ENCODE measurements at regions not wholly inside any gene's neighbourhood (a gene's known extent, or its start where the extent isn't known, plus 50 kb on each side); places are given as distances from the start of the nearest gene placed in this dataset.
"Not testable (repeated sequence)": the region's sequence is repeated elsewhere in the genome, so short reads cannot be mapped to it uniquely, and the experiment has no call there.

- H3K27me3 ChIP-seq (ENCODE audit: control insufficient read depth, insufficient read depth, low read length); BruUV-seq (replicated peaks); H3K4me1 ChIP-seq (ENCODE audit: control insufficient read depth, insufficient read depth, low read length); in situ Hi-C loops (cut with HindIII; ENCODE audit: low pct_unique_long_range_greater_than_20kb, low sequenced_read_pairs); H3K4me3 ChIP-seq (ENCODE audit: low read depth in 2 of 2, low read length in 2 of 2); DNase-seq (ENCODE audit: low read depth, low spot score); H3K36me3 ChIP-seq (ENCODE audit: control insufficient read depth, insufficient read depth, low read length); H3K9me3 ChIP-seq (ENCODE audit: control insufficient read depth, insufficient read depth, low read depth, low read length); H3K27ac ChIP-seq (ENCODE audit: low read length); ATAC-seq; POLR2A ChIA-PET; CTCF ChIA-PET; intact Hi-C loops (cut with micrococcal nuclease; ENCODE audit: unreplicated experiment): not testable (repeated sequence)
Observed at GRCh38 chr21:13378943-13379342, 230.6 kb upstream of the POTED start.

GRCh38 chr21:13379566-13379965 lies 230.0 kb upstream of the POTED start:
- H3K36me3 ChIP-seq (ENCODE audit: control insufficient read depth, insufficient read depth, low read length); DNase-seq (ENCODE audit: low read depth, low spot score); in situ Hi-C loops (cut with HindIII; ENCODE audit: low pct_unique_long_range_greater_than_20kb, low sequenced_read_pairs); H3K9me3 ChIP-seq (ENCODE audit: control insufficient read depth, insufficient read depth, low read depth, low read length); H3K27me3 ChIP-seq (ENCODE audit: control insufficient read depth, insufficient read depth, low read length); CTCF ChIA-PET; H3K4me3 ChIP-seq (ENCODE audit: low read depth in 2 of 2, low read length in 2 of 2); BruUV-seq (replicated peaks); H3K27ac ChIP-seq (ENCODE audit: low read length); ATAC-seq; intact Hi-C loops (cut with micrococcal nuclease; ENCODE audit: unreplicated experiment); POLR2A ChIA-PET; H3K4me1 ChIP-seq (ENCODE audit: control insufficient read depth, insufficient read depth, low read length): not testable (repeated sequence)

DNA sequence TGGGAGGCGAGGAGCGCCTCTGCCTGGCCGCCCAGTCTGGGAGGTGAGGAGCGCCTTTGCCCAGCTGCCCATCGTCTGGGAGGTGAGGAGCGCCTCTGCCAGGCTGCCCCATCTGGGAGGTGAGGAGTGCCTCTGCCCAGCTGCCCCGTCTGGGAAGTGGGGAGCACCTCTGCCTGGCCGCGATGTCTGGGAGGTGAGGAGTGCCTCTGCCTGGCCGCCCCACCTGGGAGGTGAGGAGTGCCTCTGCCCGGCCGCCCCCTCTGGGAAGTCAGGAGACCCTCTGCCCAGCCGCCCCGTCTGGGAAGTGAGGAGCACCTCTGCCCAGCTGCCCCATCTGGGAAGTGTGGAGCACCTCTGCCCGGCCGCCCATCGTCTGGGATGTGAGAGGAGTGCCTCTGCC lies 229.0 kb upstream of the POTED start:
- H3K9me3 ChIP-seq (ENCODE audit: control insufficient read depth, insufficient read depth, low read depth, low read length); intact Hi-C loops (cut with micrococcal nuclease; ENCODE audit: unreplicated experiment); H3K27me3 ChIP-seq (ENCODE audit: control insufficient read depth, insufficient read depth, low read length); H3K27ac ChIP-seq (ENCODE audit: low read length); H3K4me3 ChIP-seq (ENCODE audit: low read depth in 2 of 2, low read length in 2 of 2); ATAC-seq; CTCF ChIA-PET; DNase-seq (ENCODE audit: low read depth, low spot score); in situ Hi-C loops (cut with HindIII; ENCODE audit: low pct_unique_long_range_greater_than_20kb, low sequenced_read_pairs); H3K36me3 ChIP-seq (ENCODE audit: control insufficient read depth, insufficient read depth, low read length); BruUV-seq (replicated peaks); POLR2A ChIA-PET; H3K4me1 ChIP-seq (ENCODE audit: control insufficient read depth, insufficient read depth, low read length): not testable (repeated sequence)

GRCh38 chr21:13384143-13384542 lies 225.4 kb upstream of the POTED start:
- in situ Hi-C loops (cut with HindIII; ENCODE audit: low pct_unique_long_range_greater_than_20kb, low sequenced_read_pairs); H3K4me3 ChIP-seq (ENCODE audit: low read depth in 2 of 2, low read length in 2 of 2); H3K9me3 ChIP-seq (ENCODE audit: control insufficient read depth, insufficient read depth, low read depth, low read length); BruUV-seq (replicated peaks); DNase-seq (ENCODE audit: low read depth, low spot score); CTCF ChIA-PET; POLR2A ChIA-PET; H3K27ac ChIP-seq (ENCODE audit: low read length); ATAC-seq; H3K27me3 ChIP-seq (ENCODE audit: control insufficient read depth, insufficient read depth, low read length); intact Hi-C loops (cut with micrococcal nuclease; ENCODE audit: unreplicated experiment); H3K36me3 ChIP-seq (ENCODE audit: control insufficient read depth, insufficient read depth, low read length); H3K4me1 ChIP-seq (ENCODE audit: control insufficient read depth, insufficient read depth, low read length): not testable (repeated sequence)

- H3K36me3 ChIP-seq (ENCODE audit: control insufficient read depth, insufficient read depth, low read length); CTCF ChIA-PET; ATAC-seq; DNase-seq (ENCODE audit: low read depth, low spot score); H3K4me3 ChIP-seq (ENCODE audit: low read depth in 2 of 2, low read length in 2 of 2); BruUV-seq (replicated peaks); H3K9me3 ChIP-seq (ENCODE audit: control insufficient read depth, insufficient read depth, low read depth, low read length); POLR2A ChIA-PET; H3K27ac ChIP-seq (ENCODE audit: low read length); intact Hi-C loops (cut with micrococcal nuclease; ENCODE audit: unreplicated experiment); H3K4me1 ChIP-seq (ENCODE audit: control insufficient read depth, insufficient read depth, low read length); in situ Hi-C loops (cut with HindIII; ENCODE audit: low pct_unique_long_range_greater_than_20kb, low sequenced_read_pairs); H3K27me3 ChIP-seq (ENCODE audit: control insufficient read depth, insufficient read depth, low read length): not testable (repeated sequence)
Observed at GRCh38 chr21:13409184-13409583, 200.4 kb upstream of the POTED start.

DNA sequence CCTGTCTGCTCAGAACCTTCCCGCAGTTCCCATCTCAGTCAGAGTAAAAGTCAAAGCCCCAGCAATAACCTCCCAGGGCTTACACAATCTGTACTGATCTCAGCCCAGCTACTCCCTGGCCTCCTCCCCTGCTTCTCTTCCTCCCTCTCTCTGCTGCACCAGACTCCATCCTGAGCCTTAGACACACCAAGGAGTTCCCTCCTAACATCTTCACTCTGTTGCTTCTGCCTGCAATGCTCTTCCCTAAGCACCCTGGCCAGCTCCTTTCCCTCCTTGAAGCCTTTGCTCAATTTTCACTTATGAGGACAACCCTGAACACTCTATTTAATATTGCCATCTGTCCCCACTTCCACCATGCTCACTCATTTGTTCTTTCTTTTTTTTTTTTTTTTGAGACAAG lies 173.7 kb upstream of the POTED start:
- BruUV-seq (replicated peaks); H3K36me3 ChIP-seq (ENCODE audit: control insufficient read depth, insufficient read depth, low read length); in situ Hi-C loops (cut with HindIII; ENCODE audit: low pct_unique_long_range_greater_than_20kb, low sequenced_read_pairs); ATAC-seq; H3K9me3 ChIP-seq (ENCODE audit: control insufficient read depth, insufficient read depth, low read depth, low read length); DNase-seq (ENCODE audit: low read depth, low spot score); intact Hi-C loops (cut with micrococcal nuclease; ENCODE audit: unreplicated experiment); H3K27ac ChIP-seq (ENCODE audit: low read length); H3K4me3 ChIP-seq (ENCODE audit: low read depth in 2 of 2, low read length in 2 of 2); H3K4me1 ChIP-seq (ENCODE audit: control insufficient read depth, insufficient read depth, low read length); POLR2A ChIA-PET; H3K27me3 ChIP-seq (ENCODE audit: control insufficient read depth, insufficient read depth, low read length): not testable (repeated sequence)
- CTCF ChIA-PET, result interaction anchor here (0.6 kb wide), 1 partner anchor 84 kb away, joined by 5 read pairs; no protein-coding TSS in a partner anchor

DNA sequence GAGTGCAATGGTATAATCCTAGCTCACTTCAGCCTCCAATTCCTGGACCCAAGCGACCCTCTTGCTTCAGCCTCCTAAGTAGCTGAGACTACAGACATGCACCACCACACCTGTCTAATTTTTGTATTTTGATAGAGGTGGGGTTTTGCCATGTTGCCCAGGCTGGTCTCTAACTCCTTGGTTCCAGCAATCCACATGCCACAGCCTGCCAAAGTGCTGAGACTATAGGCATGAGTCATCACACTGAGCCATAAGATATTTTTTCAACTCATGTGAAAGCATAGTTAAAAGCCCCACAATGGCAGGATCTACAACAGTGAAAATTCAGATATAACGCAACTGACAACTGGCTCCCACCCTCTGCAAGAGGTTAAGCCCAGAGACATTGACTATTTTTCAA lies 161.8 kb upstream of the POTED start:
- POLR2A ChIA-PET; H3K9me3 ChIP-seq (ENCODE audit: control insufficient read depth, insufficient read depth, low read depth, low read length); ATAC-seq; H3K4me1 ChIP-seq (ENCODE audit: control insufficient read depth, insufficient read depth, low read length); BruUV-seq (replicated peaks); H3K27me3 ChIP-seq (ENCODE audit: control insufficient read depth, insufficient read depth, low read length); DNase-seq (ENCODE audit: low read depth, low spot score); H3K36me3 ChIP-seq (ENCODE audit: control insufficient read depth, insufficient read depth, low read length); H3K27ac ChIP-seq (ENCODE audit: low read length); H3K4me3 ChIP-seq (ENCODE audit: low read depth in 2 of 2, low read length in 2 of 2); CTCF ChIA-PET; intact Hi-C loops (cut with micrococcal nuclease; ENCODE audit: unreplicated experiment); in situ Hi-C loops (cut with HindIII; ENCODE audit: low pct_unique_long_range_greater_than_20kb, low sequenced_read_pairs): not testable (repeated sequence)

- intact Hi-C loops (cut with micrococcal nuclease; ENCODE audit: unreplicated experiment); H3K4me3 ChIP-seq (ENCODE audit: low read depth in 2 of 2, low read length in 2 of 2); DNase-seq (ENCODE audit: low read depth, low spot score); ATAC-seq; CTCF ChIA-PET; BruUV-seq (replicated peaks); in situ Hi-C loops (cut with HindIII; ENCODE audit: low pct_unique_long_range_greater_than_20kb, low sequenced_read_pairs); H3K27me3 ChIP-seq (ENCODE audit: control insufficient read depth, insufficient read depth, low read length); H3K9me3 ChIP-seq (ENCODE audit: control insufficient read depth, insufficient read depth, low read depth, low read length); H3K4me1 ChIP-seq (ENCODE audit: control insufficient read depth, insufficient read depth, low read length); POLR2A ChIA-PET; H3K36me3 ChIP-seq (ENCODE audit: control insufficient read depth, insufficient read depth, low read length); H3K27ac ChIP-seq (ENCODE audit: low read length): not testable (repeated sequence)
Observed at GRCh38 chr21:13463562-13463961, 146.0 kb upstream of the POTED start.

All from Panc1 (cell line).